ENCODE measurements at regions not wholly inside any gene's neighbourhood (a gene's known extent, or its start where the extent isn't known, plus 50 kb on each side); places are given as distances from the start of the nearest gene placed in this dataset.

DNA sequence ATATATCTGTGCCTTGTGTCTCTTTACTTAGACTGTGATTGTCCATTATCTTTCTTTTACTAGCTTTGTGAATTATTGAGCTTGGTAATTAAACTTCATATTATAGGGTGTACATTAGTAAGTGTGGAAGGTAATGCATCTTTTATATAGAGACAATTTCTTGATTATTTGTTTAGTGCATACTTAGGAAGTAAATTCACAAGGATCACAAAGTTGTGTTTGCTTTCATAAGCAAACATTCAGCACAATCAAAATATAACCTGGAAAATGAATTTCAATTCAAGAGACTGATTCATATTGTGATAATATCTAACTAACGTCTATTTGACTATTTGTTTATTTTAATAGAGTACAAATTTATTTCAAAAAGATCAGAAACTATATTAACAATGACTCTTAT lies 749.9 kb upstream of the NUDT12 start:
- in situ Hi-C loops (cut with HindIII; ENCODE audit: low sequenced_read_pairs), result no loop called here
- TF ChIP-seq, protein P1, sequence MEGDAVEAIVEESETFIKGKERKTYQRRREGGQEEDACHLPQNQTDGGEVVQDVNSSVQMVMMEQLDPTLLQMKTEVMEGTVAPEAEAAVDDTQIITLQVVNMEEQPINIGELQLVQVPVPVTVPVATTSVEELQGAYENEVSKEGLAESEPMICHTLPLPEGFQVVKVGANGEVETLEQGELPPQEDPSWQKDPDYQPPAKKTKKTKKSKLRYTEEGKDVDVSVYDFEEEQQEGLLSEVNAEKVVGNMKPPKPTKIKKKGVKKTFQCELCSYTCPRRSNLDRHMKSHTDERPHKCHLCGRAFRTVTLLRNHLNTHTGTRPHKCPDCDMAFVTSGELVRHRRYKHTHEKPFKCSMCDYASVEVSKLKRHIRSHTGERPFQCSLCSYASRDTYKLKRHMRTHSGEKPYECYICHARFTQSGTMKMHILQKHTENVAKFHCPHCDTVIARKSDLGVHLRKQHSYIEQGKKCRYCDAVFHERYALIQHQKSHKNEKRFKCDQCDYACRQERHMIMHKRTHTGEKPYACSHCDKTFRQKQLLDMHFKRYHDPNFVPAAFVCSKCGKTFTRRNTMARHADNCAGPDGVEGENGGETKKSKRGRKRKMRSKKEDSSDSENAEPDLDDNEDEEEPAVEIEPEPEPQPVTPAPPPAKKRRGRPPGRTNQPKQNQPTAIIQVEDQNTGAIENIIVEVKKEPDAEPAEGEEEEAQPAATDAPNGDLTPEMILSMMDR (IDR thresholded peaks at IDR 0.05; ENCODE audit: low read depth, low read length, missing control alignments), result no peak
- no peak for DNase-seq (ENCODE audit: low read depth)
- H3K4me3 ChIP-seq (ENCODE audit: low read depth, low read length), result no peak overlapping the region

DNA sequence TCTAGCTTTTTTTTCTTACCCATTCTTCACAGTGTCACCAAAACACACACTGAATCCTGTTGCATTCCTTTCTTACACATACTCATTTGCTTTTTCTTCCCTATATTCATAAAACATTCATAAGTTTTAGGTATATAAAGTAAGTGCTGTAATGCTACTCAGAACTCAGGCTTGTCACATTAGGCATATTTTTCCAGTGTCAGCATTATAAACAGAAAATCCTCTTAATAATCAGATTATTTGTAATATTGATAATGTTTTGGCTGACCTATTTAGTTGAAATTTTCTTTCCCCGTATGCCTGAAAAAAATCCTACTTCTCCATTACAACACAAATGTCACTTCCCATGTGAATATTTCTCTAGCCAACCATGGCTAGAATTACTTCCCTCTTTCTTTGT lies 743.0 kb upstream of the NUDT12 start:
- TF ChIP-seq, protein P1 (IDR thresholded peaks at IDR 0.05; ENCODE audit: low read depth, low read length, missing control alignments), result no peak
- no peak for DNase-seq (ENCODE audit: low read depth)
- H3K4me3 ChIP-seq (ENCODE audit: low read depth, low read length), result no peak overlapping the region
- in situ Hi-C loops (cut with HindIII; ENCODE audit: low sequenced_read_pairs), result no loop called here

DNA sequence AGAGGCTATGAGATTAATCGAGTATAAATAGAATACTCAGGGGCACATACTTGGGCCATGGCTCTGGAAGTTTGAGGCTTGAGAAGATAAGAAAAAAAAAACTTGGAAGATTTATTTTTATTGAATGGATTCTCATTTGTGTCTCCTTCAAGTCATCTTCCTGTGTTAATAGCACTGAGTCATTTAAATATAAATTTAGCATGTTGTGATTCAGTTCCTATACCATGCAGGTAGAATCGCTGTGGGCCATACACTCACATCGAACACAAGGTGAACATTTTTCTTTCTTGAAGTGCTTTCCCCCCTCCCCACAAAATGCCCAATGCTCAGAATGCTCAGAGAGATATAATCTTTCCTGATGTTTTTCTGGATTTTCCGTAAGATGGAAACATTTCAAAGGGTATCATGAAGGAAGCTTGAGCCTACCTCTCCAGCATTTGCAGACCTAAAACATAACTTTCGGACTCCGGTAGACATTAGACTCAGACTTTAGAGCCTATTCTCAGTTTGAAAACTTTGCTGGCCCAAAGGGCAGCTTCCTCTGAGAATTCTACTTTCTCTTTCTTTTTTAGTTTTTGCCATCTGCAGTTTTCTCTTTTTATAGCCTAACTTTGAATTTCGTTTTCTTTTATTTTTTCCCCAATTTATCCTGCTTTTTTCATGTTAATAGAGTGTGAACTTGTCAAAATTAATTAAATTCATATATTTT lies 737.6 kb upstream of the NUDT12 start:
- no peak overlapping the region for H3K4me3 ChIP-seq (ENCODE audit: low read depth, low read length)
- in situ Hi-C loops (cut with HindIII; ENCODE audit: low sequenced_read_pairs), result no loop called here
- TF ChIP-seq, protein P1 (IDR thresholded peaks at IDR 0.05; ENCODE audit: low read depth, low read length, missing control alignments), result no peak
- no peak for DNase-seq (ENCODE audit: low read depth)

DNA sequence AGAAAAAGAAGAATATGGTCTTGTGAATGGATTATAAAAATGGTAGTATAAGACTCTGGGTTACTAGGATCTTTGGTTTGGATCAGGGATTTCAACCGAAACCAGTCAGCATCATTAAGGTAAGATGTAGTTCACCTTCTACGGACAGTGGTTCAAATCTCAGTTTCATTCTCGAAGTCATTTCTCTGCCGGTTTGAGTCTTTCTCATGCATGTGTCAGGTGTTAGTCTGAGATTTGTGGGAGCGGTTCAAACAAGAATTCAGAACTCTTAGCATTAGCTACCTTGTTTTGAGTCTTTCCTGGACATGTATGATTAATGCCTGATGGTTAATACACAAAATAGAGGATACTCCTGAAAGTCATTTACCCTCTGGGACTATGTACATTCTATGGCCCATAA lies 735.9 kb upstream of the NUDT12 start:
- in situ Hi-C loops (cut with HindIII; ENCODE audit: low sequenced_read_pairs), result no loop called here
- no peak for DNase-seq (ENCODE audit: low read depth)
- no peak overlapping the region for H3K4me3 ChIP-seq (ENCODE audit: low read depth, low read length)
- TF ChIP-seq, protein P1 (IDR thresholded peaks at IDR 0.05; ENCODE audit: low read depth, low read length, missing control alignments), result no peak

DNA sequence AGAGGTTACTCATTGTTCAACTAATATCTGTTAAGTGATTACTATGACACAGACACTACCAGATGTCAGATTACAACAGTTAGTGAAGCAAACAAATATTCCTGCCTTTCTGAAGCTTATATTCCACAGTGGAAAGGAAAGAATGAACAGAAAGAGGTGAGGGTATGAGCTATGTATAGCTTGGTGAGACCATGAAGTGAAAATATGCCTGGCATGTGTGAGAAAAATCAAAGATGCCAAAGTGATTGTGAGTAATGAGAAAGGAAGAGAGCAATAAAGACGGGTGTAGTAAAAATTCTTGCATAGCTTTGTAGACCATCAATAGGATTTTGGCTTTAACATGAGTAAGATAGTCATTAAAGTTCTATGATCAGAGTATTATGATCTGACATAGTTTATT lies 734.5 kb upstream of the NUDT12 start:
- H3K4me3 ChIP-seq (ENCODE audit: low read depth, low read length), result no peak overlapping the region
- in situ Hi-C loops (cut with HindIII; ENCODE audit: low sequenced_read_pairs), result no loop called here
- DNase-seq (ENCODE audit: low read depth), result no peak
- TF ChIP-seq, protein P1 (IDR thresholded peaks at IDR 0.05; ENCODE audit: low read depth, low read length, missing control alignments), result no peak

DNA sequence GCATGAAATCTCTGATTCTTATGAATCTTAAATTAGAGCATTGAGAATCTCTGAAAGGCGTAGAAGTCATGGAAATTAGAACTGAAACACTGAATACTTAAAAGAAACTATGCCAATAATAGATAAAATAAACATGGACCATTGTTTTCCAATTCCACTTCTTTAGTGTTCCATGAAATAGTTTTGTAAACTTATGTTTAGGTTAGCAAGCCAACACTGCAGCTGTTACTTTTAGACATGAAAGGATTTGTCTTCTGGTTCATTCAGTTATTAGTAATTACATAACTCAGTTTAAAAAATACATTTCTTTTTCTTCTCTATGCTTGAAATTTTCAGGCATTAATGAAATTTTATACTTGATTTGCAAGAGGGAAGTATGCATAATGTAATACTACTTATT lies 733.4 kb upstream of the NUDT12 start:
- H3K4me3 ChIP-seq (ENCODE audit: low read depth, low read length), result no peak overlapping the region
- in situ Hi-C loops (cut with HindIII; ENCODE audit: low sequenced_read_pairs), result no loop called here
- TF ChIP-seq, protein P1 (IDR thresholded peaks at IDR 0.05; ENCODE audit: low read depth, low read length, missing control alignments), result no peak
- no peak for DNase-seq (ENCODE audit: low read depth)
